PC-3 (cell line): ENCODE measurements at regions not wholly inside any gene's neighbourhood (a gene's known extent, or its start where the extent isn't known, plus 50 kb on each side); places are given as distances from the start of the nearest gene placed in this dataset.

Source experiments
- ATAC-seq: fragments of 200-7000 bp; cut with Tn5 transposase; 2 replicates; pipeline ENCODE4 v1.9.1; 2020; ENCODE audit warnings: mild to moderate bottlenecking, moderate library complexity
- BruUV-seq: library from RNA; stranded (reverse); fragments of 400-500 nt; replicated peaks from 2 replicates; lab custom pipeline; 2021; lab: Mats Ljungman, UMichigan
- CTCF ChIA-PET: fragments of 300-600 bp; sonication (Branson Sonifier 250); formaldehyde crosslinking; loops from one replicate; lab custom pipeline; 2022; ENCODE audit warnings: antibody characterized with exemption; lab: Charles Lee
- POLR2A ChIA-PET: fragments of 300-600 bp; sonication (Branson Sonifier 250); formaldehyde crosslinking; loops from one replicate; lab custom pipeline; 2022; ENCODE audit warnings: antibody characterized with exemption; ENCODE audit not compliant: unreplicated experiment; lab: Charles Lee
- DNase-seq: peaks from one replicate; pipeline ENCODE4 v3.0.0-alpha.2; 2015
- H2AFZ ChIP-seq: fragments of 300-600 bp; sonication (generic); 2 replicates; pipeline ENCODE4 v1.6.0; 2016; ENCODE audit warnings: antibody characterized with exemption, low read length
- H3F3A ChIP-seq: fragments of 300-600 bp; sonication (generic); one replicate; pipeline ENCODE4 v1.6.0; 2017; ENCODE audit warnings: antibody characterized with exemption, low read length, control low read depth, mild to moderate bottlenecking; ENCODE audit not compliant: unreplicated experiment
- H3K27ac ChIP-seq: fragments of 300-600 bp; sonication (generic); 2 replicates; pipeline ENCODE4 v1.5.1; 2016; ENCODE audit warnings: mild to moderate bottlenecking, low read length
- H3K27me3 ChIP-seq: fragments of 300-600 bp; sonication (generic); 2 replicates; pipeline ENCODE4 v1.6.1; 2016; ENCODE audit warnings: low read length, mixed read lengths
- H3K36me3 ChIP-seq: fragments of 300-600 bp; sonication (generic); 2 replicates; pipeline ENCODE4 v1.6.1; 2016; ENCODE audit warnings: low read depth, mixed run types, low read length, mixed read lengths
- H3K4me1 ChIP-seq: fragments of 300-600 bp; sonication (generic); 2 replicates; pipeline ENCODE4 v1.5.1; 2016; ENCODE audit warnings: low read length; ENCODE audit not compliant: insufficient read depth
- H3K4me2 ChIP-seq: fragments of 300-600 bp; sonication (generic); 2 replicates; pipeline ENCODE4 v1.6.0; 2016; ENCODE audit warnings: low read length
- H3K4me3 ChIP-seq: fragments of 300-600 bp; sonication (generic); 2 replicates; pipeline ENCODE4 v1.5.1; 2016; ENCODE audit warnings: mild to moderate bottlenecking, low read length, mixed read lengths
- H3K79me2 ChIP-seq: fragments of 300-600 bp; sonication (generic); 2 replicates; pipeline ENCODE4 v1.6.1; 2017; ENCODE audit warnings: low read length, mixed read lengths
- H3K9ac ChIP-seq: fragments of 300-600 bp; sonication (generic); 2 replicates; pipeline ENCODE4 v1.6.0; 2016; ENCODE audit warnings: mild to moderate bottlenecking, low read length
- H3K9me2 ChIP-seq: fragments of 300-600 bp; sonication (generic); replicated peaks from 2 replicates; pipeline ENCODE4 v1.6.1; 2016; ENCODE audit warnings: mixed run types, low read length, mixed read lengths
- H3K9me3 ChIP-seq: fragments of 300-600 bp; sonication (generic); 2 replicates; pipeline ENCODE4 v1.6.1; 2016; ENCODE audit warnings: low read length, mixed read lengths
- H4K20me1 ChIP-seq: fragments of 300-600 bp; sonication (generic); 2 replicates; pipeline ENCODE4 v1.6.1; 2016; ENCODE audit warnings: low read length, mixed read lengths
- EZH2 ChIP-seq: fragments of 300-600 bp; sonication (generic); IDR thresholded peaks from one replicate; pipeline ENCODE4 v1.6.1; 2017; ENCODE audit warnings: antibody characterized with exemption, mild to moderate bottlenecking, low read length; ENCODE audit not compliant: unreplicated experiment
- EZH2phosphoT487 ChIP-seq: fragments of 300-600 bp; sonication (generic); IDR thresholded peaks from 2 replicates; pipeline ENCODE4 v1.6.1; 2018; ENCODE audit warnings: mild to moderate bottlenecking, antibody characterized with exemption, low read length, borderline replicate concordance
- intact Hi-C: fragments of 100-400 bp; cut with micrococcal nuclease; formaldehyde crosslinking; loops from 2 replicates; pipeline ENCODE4 v1.9.0; 2023
- TF ChIP-seq, protein P1 (sequence below): fragments of 300-600 bp; sonication (generic); conservative IDR thresholded peaks from 2 replicates; pipeline ENCODE4 v1.5.1; 2017; ENCODE audit warnings: antibody characterized with exemption, low read depth, mild to moderate bottlenecking, low read length

DNA sequence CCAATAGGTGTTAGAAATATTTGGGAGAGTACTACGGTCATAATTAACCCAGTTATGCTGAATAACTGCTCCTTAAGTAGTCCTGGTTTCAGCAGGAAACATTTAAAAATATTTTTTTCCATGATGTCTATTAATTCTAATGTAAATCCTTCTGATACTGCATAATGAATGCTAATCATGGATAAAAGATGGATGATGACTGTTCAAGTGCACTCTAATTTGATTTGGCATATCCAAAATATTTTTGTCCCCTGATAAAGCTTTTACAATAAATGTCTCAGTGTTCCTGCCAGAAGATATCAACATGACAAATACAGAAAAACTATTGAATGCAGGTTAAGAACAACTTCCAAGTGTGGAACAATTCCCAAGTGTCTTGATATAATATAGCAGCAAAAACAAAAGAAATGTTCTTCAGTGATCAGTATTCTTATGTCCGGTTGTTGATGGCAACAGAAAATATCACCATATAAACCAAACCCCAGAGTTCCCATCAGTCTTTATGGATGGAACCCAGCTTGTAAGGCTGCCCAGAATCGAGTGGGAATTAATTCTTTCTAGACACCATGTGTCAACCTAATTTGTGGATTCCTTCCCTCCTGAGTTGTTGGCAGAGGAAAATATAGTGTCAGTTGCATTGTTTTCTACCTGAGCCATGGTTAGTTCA, 205.4 kb upstream of the GK2 start:
- BruUV-seq: no TSS peak
- no peak for DNase-seq

DNA sequence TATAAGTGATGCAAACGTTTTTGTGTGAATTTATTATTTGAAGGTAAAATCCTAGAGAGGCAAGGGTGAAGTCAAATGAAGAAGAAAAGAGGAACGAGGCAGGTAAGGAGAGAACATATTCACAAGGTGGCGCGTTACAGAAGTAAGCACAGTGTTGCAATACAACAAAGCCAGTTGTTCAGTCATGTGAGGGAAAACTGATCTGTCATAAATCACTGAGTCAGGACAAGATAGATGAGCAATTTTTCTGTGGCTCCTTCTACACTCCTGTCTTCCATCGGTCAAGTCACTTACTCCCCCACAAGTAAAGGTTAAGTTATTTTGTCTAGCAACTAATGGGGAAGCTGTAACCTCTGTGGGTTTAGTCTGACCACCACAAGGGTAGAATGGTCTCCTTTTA, 203.0 kb upstream of the GK2 start:
- no peak overlapping the region for H3K4me2 ChIP-seq
- H2AFZ ChIP-seq: no peak overlapping the region
- ATAC-seq (no peak), DNase-seq (no peak)
- no peaks in the 10 kb centered on the region for H3K79me2 ChIP-seq
- no TSS peak for BruUV-seq
- H3K27ac ChIP-seq: no peak overlapping the region
- no peak overlapping the region for H3K4me3 ChIP-seq
- no peaks in the 10 kb centered on the region for H3K4me1 ChIP-seq
- no peak for TF ChIP-seq EZH2phosphoT487
- no peak for TF ChIP-seq EZH2
- TF ChIP-seq, protein P1, sequence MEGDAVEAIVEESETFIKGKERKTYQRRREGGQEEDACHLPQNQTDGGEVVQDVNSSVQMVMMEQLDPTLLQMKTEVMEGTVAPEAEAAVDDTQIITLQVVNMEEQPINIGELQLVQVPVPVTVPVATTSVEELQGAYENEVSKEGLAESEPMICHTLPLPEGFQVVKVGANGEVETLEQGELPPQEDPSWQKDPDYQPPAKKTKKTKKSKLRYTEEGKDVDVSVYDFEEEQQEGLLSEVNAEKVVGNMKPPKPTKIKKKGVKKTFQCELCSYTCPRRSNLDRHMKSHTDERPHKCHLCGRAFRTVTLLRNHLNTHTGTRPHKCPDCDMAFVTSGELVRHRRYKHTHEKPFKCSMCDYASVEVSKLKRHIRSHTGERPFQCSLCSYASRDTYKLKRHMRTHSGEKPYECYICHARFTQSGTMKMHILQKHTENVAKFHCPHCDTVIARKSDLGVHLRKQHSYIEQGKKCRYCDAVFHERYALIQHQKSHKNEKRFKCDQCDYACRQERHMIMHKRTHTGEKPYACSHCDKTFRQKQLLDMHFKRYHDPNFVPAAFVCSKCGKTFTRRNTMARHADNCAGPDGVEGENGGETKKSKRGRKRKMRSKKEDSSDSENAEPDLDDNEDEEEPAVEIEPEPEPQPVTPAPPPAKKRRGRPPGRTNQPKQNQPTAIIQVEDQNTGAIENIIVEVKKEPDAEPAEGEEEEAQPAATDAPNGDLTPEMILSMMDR: no peak
- no peaks in the 10 kb centered on the region for H4K20me1 ChIP-seq
- CTCF ChIA-PET: no interaction called here
- H3F3A ChIP-seq: no peaks in the 10 kb centered on the region
- H3K36me3 ChIP-seq: no peaks in the 10 kb centered on the region
- no peaks in the 10 kb centered on the region for H3K9me3 ChIP-seq
- H3K9ac ChIP-seq: no peak overlapping the region
- POLR2A ChIA-PET: no interaction called here
- intact Hi-C loops: no loop called here
- no peaks in the 10 kb centered on the region for H3K9me2 ChIP-seq
- H3K27me3 ChIP-seq: no peaks in the 10 kb centered on the region

More for the DNA sequence above, 205.4 kb upstream of the GK2 start:
- H3K36me3 ChIP-seq: no peaks in the 10 kb centered on the region
- no peak for TF ChIP-seq EZH2
- TF ChIP-seq, protein P1: no peak
- no peak for TF ChIP-seq EZH2phosphoT487
- no peak overlapping the region for H3K27ac ChIP-seq
- no peaks in the 10 kb centered on the region for H3K9me2 ChIP-seq
- H3K9me3 ChIP-seq: no peaks in the 10 kb centered on the region
- intact Hi-C loops: no loop called here
- H3K4me1 ChIP-seq: no peaks in the 10 kb centered on the region
- no peak for ATAC-seq
- no peaks in the 10 kb centered on the region for H4K20me1 ChIP-seq
- H2AFZ ChIP-seq: no peak overlapping the region
- no peak overlapping the region for H3K9ac ChIP-seq
- POLR2A ChIA-PET: no interaction called here
- no peaks in the 10 kb centered on the region for H3K79me2 ChIP-seq
- CTCF ChIA-PET: no interaction called here
- no peaks in the 10 kb centered on the region for H3K27me3 ChIP-seq
- H3K4me2 ChIP-seq: no peak overlapping the region
- no peak overlapping the region for H3K4me3 ChIP-seq
- H3F3A ChIP-seq: no peaks in the 10 kb centered on the region

DNA sequence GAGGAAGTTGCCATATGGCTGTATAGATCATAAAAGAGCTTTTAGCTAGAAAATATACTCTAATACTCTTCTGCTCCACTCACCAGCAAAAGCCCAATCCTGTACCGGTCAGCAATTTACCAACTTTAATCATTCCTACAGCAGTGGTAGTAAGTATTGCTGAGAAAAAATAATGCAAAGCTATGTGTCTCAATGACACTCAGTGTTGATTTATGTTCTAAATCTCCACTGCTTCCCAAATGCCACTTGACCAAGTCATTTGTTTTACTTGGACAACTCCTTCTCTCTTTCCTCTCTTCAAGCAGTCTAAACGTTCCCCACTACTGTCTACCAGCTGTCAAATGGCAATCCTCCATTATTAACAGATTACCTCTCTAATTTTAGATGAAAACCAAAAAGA, 201.8 kb upstream of the GK2 start:
- no peaks in the 10 kb centered on the region for H3K27me3 ChIP-seq
- H3K4me2 ChIP-seq: no peak overlapping the region
- H3K9ac ChIP-seq: no peak overlapping the region
- ChIA-PET POLR2A (no interaction called here), CTCF (no interaction called here)
- no peak overlapping the region for H3K27ac ChIP-seq
- ATAC-seq: no peak
- H4K20me1 ChIP-seq: no peaks in the 10 kb centered on the region
- no peak overlapping the region for H2AFZ ChIP-seq
- no peaks in the 10 kb centered on the region for H3K9me2 ChIP-seq
- no peak for TF ChIP-seq EZH2
- TF ChIP-seq, protein P1: no peak
- TF ChIP-seq EZH2phosphoT487: no peak
- H3K4me3 ChIP-seq: no peak overlapping the region
- no peaks in the 10 kb centered on the region for H3K9me3 ChIP-seq
- H3F3A ChIP-seq: no peaks in the 10 kb centered on the region
- intact Hi-C loops: no loop called here
- no peaks in the 10 kb centered on the region for H3K4me1 ChIP-seq
- no peak for DNase-seq
- H3K79me2 ChIP-seq: no peaks in the 10 kb centered on the region
- no TSS peak for BruUV-seq
- H3K36me3 ChIP-seq: no peaks in the 10 kb centered on the region
